Hematopoietic multipotent progenitor cell treated with erythropoietin and hydrocortisone succinate and interleukin-3 and kit ligand, for 15 days (in vitro differentiated cells): ENCODE measurements at regions not wholly inside any gene's neighbourhood (a gene's known extent, or its start where the extent isn't known, plus 50 kb on each side); places are given as distances from the start of the nearest gene placed in this dataset.
"Not testable (repeated sequence)": the region's sequence is repeated elsewhere in the genome, so short reads cannot be mapped to it uniquely, and the experiment has no call there.

Source experiments
- DNase-seq: peaks from one replicate; pipeline ENCODE4 v3.0.0-alpha.2; 2015; ENCODE audit warnings: low spot score

GRCh38 chr4:112023402-112023950 lies 121.8 kb upstream of the FAM241A start:
- no peak for DNase-seq

- no peak for DNase-seq
These were observed 119.2 kb upstream of the FAM241A start for GRCh38 chr4:112026058-112026457.

GRCh38 chr4:112029771-112030171 lies 115.5 kb upstream of the FAM241A start:
- DNase-seq, result no peak

- DNase-seq, result no peak
These were observed 113.4 kb upstream of the FAM241A start for GRCh38 chr4:112031712-112032328.

- DNase-seq, result no peak
These were observed 108.4 kb upstream of the FAM241A start for GRCh38 chr4:112036886-112037285.

GRCh38 chr4:112038861-112039260 lies 106.4 kb upstream of the FAM241A start:
- no peak for DNase-seq

GRCh38 chr4:112049119-112049518 lies 96.1 kb upstream of the FAM241A start:
- DNase-seq, result not testable (repeated sequence)

GRCh38 chr4:112053825-112054350 lies 91.4 kb upstream of the FAM241A start:
- no peak for DNase-seq

- no peak for DNase-seq
These were observed 90.2 kb upstream of the FAM241A start for GRCh38 chr4:112055100-112055499.

GRCh38 chr4:112057470-112057869 lies 87.8 kb upstream of the FAM241A start:
- no peak for DNase-seq

GRCh38 chr4:112058433-112058832 lies 86.8 kb upstream of the FAM241A start:
- DNase-seq, result no peak

GRCh38 chr4:112060212-112060611 lies 85.0 kb upstream of the FAM241A start:
- DNase-seq, result no peak

- DNase-seq, result no peak
These were observed 83.9 kb upstream of the FAM241A start for GRCh38 chr4:112061207-112061817.

- no peak for DNase-seq
These were observed 82.0 kb upstream of the FAM241A start for GRCh38 chr4:112063260-112063659.

- no peak for DNase-seq
These were observed 76.1 kb upstream of the FAM241A start for GRCh38 chr4:112069110-112069509.

GRCh38 chr4:112073181-112073580 lies 72.1 kb upstream of the FAM241A start:
- no peak for DNase-seq

GRCh38 chr4:112075129-112075753 lies 70.0 kb upstream of the FAM241A start:
- DNase-seq, result peak; percentile 56

GRCh38 chr4:112075906-112076305 lies 69.3 kb upstream of the FAM241A start:
- no peak for DNase-seq

- DNase-seq, result no peak
These were observed 68.2 kb upstream of the FAM241A start for GRCh38 chr4:112076919-112077608.

- DNase-seq, result no peak
These were observed 67.5 kb upstream of the FAM241A start for GRCh38 chr4:112077743-112078142.

GRCh38 chr4:112082954-112083586 lies 62.2 kb upstream of the FAM241A start:
- DNase-seq, result no peak
